ENCODE measurements at regions not wholly inside any gene's neighbourhood (a gene's known extent, or its start where the extent isn't known, plus 50 kb on each side); places are given as distances from the start of the nearest gene placed in this dataset.
"Not testable (repeated sequence)": the region's sequence is repeated elsewhere in the genome, so short reads cannot be mapped to it uniquely, and the experiment has no call there.

- Histone ChIP-seq H3K4me1 (ENCODE audit: low read length) (no peaks in the 10 kb centered on the region), H3K79me2 (ENCODE audit: low read length) (no peaks in the 10 kb centered on the region), H2AFZ (ENCODE audit: low read length) (no peak overlapping the region), H3K9me3 (ENCODE audit: low read length) (no peaks in the 10 kb centered on the region), H3K27ac (ENCODE audit: low read length) (no peak overlapping the region), H3K4me2 (ENCODE audit: low read depth, low read length, poor library complexity, severe bottlenecking) (no peak overlapping the region), H3K27me3 (ENCODE audit: low read length) (no peaks in the 10 kb centered on the region), H3K4me3 (ENCODE audit: low read length) (no peak overlapping the region), H3K9me2 (replicated peaks; ENCODE audit: insufficient read depth, low read length) (no peaks in the 10 kb centered on the region), H3K9ac (ENCODE audit: low read length) (no peak overlapping the region), H4K20me1 (ENCODE audit: insufficient read depth, low read depth, low read length) (no peaks in the 10 kb centered on the region), H3K36me3 (ENCODE audit: insufficient read depth, low read length) (no peaks in the 10 kb centered on the region)
- DNase-seq = no peak
Observed at GRCh38 chr15:81779181-81779580, 266.6 kb downstream of the MEX3B start.

GRCh38 chr15:81777546-81777945 is 268.3 kb downstream of the MEX3B start:
- H4K20me1 ChIP-seq (ENCODE audit: insufficient read depth, low read depth, low read length) = no peaks in the 10 kb centered on the region
- no peak overlapping the region for H3K27ac ChIP-seq (ENCODE audit: low read length)
- no peak overlapping the region for H2AFZ ChIP-seq (ENCODE audit: low read length)
- no peak overlapping the region for H3K4me2 ChIP-seq (ENCODE audit: low read depth, low read length, poor library complexity, severe bottlenecking)
- H3K4me1 ChIP-seq (ENCODE audit: low read length) = no peaks in the 10 kb centered on the region
- no peaks in the 10 kb centered on the region for H3K36me3 ChIP-seq (ENCODE audit: insufficient read depth, low read length)
- H3K9me3 ChIP-seq (ENCODE audit: low read length) = no peaks in the 10 kb centered on the region
- H3K9me2 ChIP-seq (replicated peaks; ENCODE audit: insufficient read depth, low read length) = no peaks in the 10 kb centered on the region
- H3K27me3 ChIP-seq (ENCODE audit: low read length) = no peaks in the 10 kb centered on the region
- H3K4me3 ChIP-seq (ENCODE audit: low read length) = no peak overlapping the region
- no peak for DNase-seq
- no peak overlapping the region for H3K9ac ChIP-seq (ENCODE audit: low read length)
- H3K79me2 ChIP-seq (ENCODE audit: low read length) = no peaks in the 10 kb centered on the region

GRCh38 chr15:81776976-81777375 is 268.8 kb downstream of the MEX3B start:
- H3K79me2 ChIP-seq (ENCODE audit: low read length) = no peaks in the 10 kb centered on the region
- H3K4me3 ChIP-seq (ENCODE audit: low read length) = no peak overlapping the region
- H4K20me1 ChIP-seq (ENCODE audit: insufficient read depth, low read depth, low read length) = no peaks in the 10 kb centered on the region
- no peak overlapping the region for H3K27ac ChIP-seq (ENCODE audit: low read length)
- H3K36me3 ChIP-seq (ENCODE audit: insufficient read depth, low read length) = no peaks in the 10 kb centered on the region
- no peak overlapping the region for H2AFZ ChIP-seq (ENCODE audit: low read length)
- no peak overlapping the region for H3K9ac ChIP-seq (ENCODE audit: low read length)
- no peak overlapping the region for H3K4me2 ChIP-seq (ENCODE audit: low read depth, low read length, poor library complexity, severe bottlenecking)
- no peak for DNase-seq
- no peaks in the 10 kb centered on the region for H3K27me3 ChIP-seq (ENCODE audit: low read length)
- no peaks in the 10 kb centered on the region for H3K9me2 ChIP-seq (replicated peaks; ENCODE audit: insufficient read depth, low read length)
- H3K4me1 ChIP-seq (ENCODE audit: low read length) = no peaks in the 10 kb centered on the region
- H3K9me3 ChIP-seq (ENCODE audit: low read length) = no peaks in the 10 kb centered on the region

- not testable (repeated sequence) for H2AFZ ChIP-seq (ENCODE audit: low read length); DNase-seq; H3K4me3 ChIP-seq (ENCODE audit: low read length); H3K79me2 ChIP-seq (ENCODE audit: low read length); H3K27me3 ChIP-seq (ENCODE audit: low read length); H3K9me2 ChIP-seq (replicated peaks; ENCODE audit: insufficient read depth, low read length); H3K36me3 ChIP-seq (ENCODE audit: insufficient read depth, low read length); H3K9ac ChIP-seq (ENCODE audit: low read length); H4K20me1 ChIP-seq (ENCODE audit: insufficient read depth, low read depth, low read length); H3K27ac ChIP-seq (ENCODE audit: low read length); H3K4me1 ChIP-seq (ENCODE audit: low read length); H3K4me2 ChIP-seq (ENCODE audit: low read depth, low read length, poor library complexity, severe bottlenecking); H3K9me3 ChIP-seq (ENCODE audit: low read length)
Observed at GRCh38 chr15:81775779-81776178, 270.0 kb downstream of the MEX3B start.

- Histone ChIP-seq H3K79me2 (ENCODE audit: low read length) (no peaks in the 10 kb centered on the region), H3K9me2 (replicated peaks; ENCODE audit: insufficient read depth, low read length) (no peaks in the 10 kb centered on the region), H3K4me3 (ENCODE audit: low read length) (no peak overlapping the region), H4K20me1 (ENCODE audit: insufficient read depth, low read depth, low read length) (no peaks in the 10 kb centered on the region), H3K27ac (ENCODE audit: low read length) (no peak overlapping the region), H3K9ac (ENCODE audit: low read length) (no peak overlapping the region), H2AFZ (ENCODE audit: low read length) (no peak overlapping the region), H3K36me3 (ENCODE audit: insufficient read depth, low read length) (no peaks in the 10 kb centered on the region), H3K9me3 (ENCODE audit: low read length) (no peaks in the 10 kb centered on the region), H3K27me3 (ENCODE audit: low read length) (no peaks in the 10 kb centered on the region), H3K4me1 (ENCODE audit: low read length) (no peaks in the 10 kb centered on the region), H3K4me2 (ENCODE audit: low read depth, low read length, poor library complexity, severe bottlenecking) (no peak overlapping the region)
- no peak for DNase-seq
Observed at GRCh38 chr15:81774309-81774708, 271.5 kb downstream of the MEX3B start.

- Histone ChIP-seq H3K4me2 (ENCODE audit: low read depth, low read length, poor library complexity, severe bottlenecking) (no peak overlapping the region), H3K9me3 (ENCODE audit: low read length) (no peaks in the 10 kb centered on the region), H3K27ac (ENCODE audit: low read length) (no peak overlapping the region), H2AFZ (ENCODE audit: low read length) (no peak overlapping the region), H3K27me3 (ENCODE audit: low read length) (no peaks in the 10 kb centered on the region), H4K20me1 (ENCODE audit: insufficient read depth, low read depth, low read length) (no peaks in the 10 kb centered on the region), H3K9me2 (replicated peaks; ENCODE audit: insufficient read depth, low read length) (no peaks in the 10 kb centered on the region), H3K4me1 (ENCODE audit: low read length) (no peaks in the 10 kb centered on the region), H3K36me3 (ENCODE audit: insufficient read depth, low read length) (no peaks in the 10 kb centered on the region), H3K79me2 (ENCODE audit: low read length) (no peaks in the 10 kb centered on the region), H3K4me3 (ENCODE audit: low read length) (no peak overlapping the region), H3K9ac (ENCODE audit: low read length) (no peak overlapping the region)
- no peak for DNase-seq
Observed at GRCh38 chr15:81768773-81769172, 277.0 kb downstream of the MEX3B start.

- Histone ChIP-seq H3K9me3 (ENCODE audit: low read length) (no peaks in the 10 kb centered on the region), H2AFZ (ENCODE audit: low read length) (no peak overlapping the region), H3K4me3 (ENCODE audit: low read length) (no peak overlapping the region), H3K9ac (ENCODE audit: low read length) (no peak overlapping the region), H3K36me3 (ENCODE audit: insufficient read depth, low read length) (no peaks in the 10 kb centered on the region), H3K27ac (ENCODE audit: low read length) (no peak overlapping the region), H4K20me1 (ENCODE audit: insufficient read depth, low read depth, low read length) (no peaks in the 10 kb centered on the region), H3K79me2 (ENCODE audit: low read length) (no peaks in the 10 kb centered on the region), H3K4me1 (ENCODE audit: low read length) (no peaks in the 10 kb centered on the region), H3K27me3 (ENCODE audit: low read length) (no peaks in the 10 kb centered on the region), H3K9me2 (replicated peaks; ENCODE audit: insufficient read depth, low read length) (no peaks in the 10 kb centered on the region), H3K4me2 (ENCODE audit: low read depth, low read length, poor library complexity, severe bottlenecking) (no peak overlapping the region)
- DNase-seq = no peak
Observed at GRCh38 chr15:81766829-81767475, 278.9 kb downstream of the MEX3B start.

GRCh38 chr15:81765816-81766215 is 280.0 kb downstream of the MEX3B start:
- Histone ChIP-seq H3K79me2 (ENCODE audit: low read length) (no peaks in the 10 kb centered on the region), H3K27ac (ENCODE audit: low read length) (no peak overlapping the region), H3K4me1 (ENCODE audit: low read length) (no peaks in the 10 kb centered on the region), H4K20me1 (ENCODE audit: insufficient read depth, low read depth, low read length) (no peaks in the 10 kb centered on the region), H3K9me3 (ENCODE audit: low read length) (no peaks in the 10 kb centered on the region), H3K9ac (ENCODE audit: low read length) (no peak overlapping the region), H3K4me3 (ENCODE audit: low read length) (no peak overlapping the region), H3K36me3 (ENCODE audit: insufficient read depth, low read length) (no peaks in the 10 kb centered on the region), H3K9me2 (replicated peaks; ENCODE audit: insufficient read depth, low read length) (no peaks in the 10 kb centered on the region), H2AFZ (ENCODE audit: low read length) (no peak overlapping the region), H3K4me2 (ENCODE audit: low read depth, low read length, poor library complexity, severe bottlenecking) (no peak overlapping the region), H3K27me3 (ENCODE audit: low read length) (no peaks in the 10 kb centered on the region)
- DNase-seq = no peak

GRCh38 chr15:81763304-81763703 is 282.5 kb downstream of the MEX3B start:
- Histone ChIP-seq H3K4me2 (ENCODE audit: low read depth, low read length, poor library complexity, severe bottlenecking) (no peak overlapping the region), H3K4me1 (ENCODE audit: low read length) (no peaks in the 10 kb centered on the region), H3K27ac (ENCODE audit: low read length) (no peak overlapping the region), H2AFZ (ENCODE audit: low read length) (no peak overlapping the region), H3K9ac (ENCODE audit: low read length) (no peak overlapping the region), H3K9me3 (ENCODE audit: low read length) (no peaks in the 10 kb centered on the region), H3K4me3 (ENCODE audit: low read length) (no peak overlapping the region), H3K79me2 (ENCODE audit: low read length) (no peaks in the 10 kb centered on the region), H3K9me2 (replicated peaks; ENCODE audit: insufficient read depth, low read length) (no peaks in the 10 kb centered on the region), H4K20me1 (ENCODE audit: insufficient read depth, low read depth, low read length) (no peaks in the 10 kb centered on the region), H3K27me3 (ENCODE audit: low read length) (no peaks in the 10 kb centered on the region), H3K36me3 (ENCODE audit: insufficient read depth, low read length) (no peaks in the 10 kb centered on the region)
- DNase-seq = no peak
